ENCODE measurements at regions not wholly inside any gene's neighbourhood (a gene's known extent, or its start where the extent isn't known, plus 50 kb on each side); places are given as distances from the start of the nearest gene placed in this dataset.

- DNase-seq (ENCODE audit: low read depth, low spot score) (no peak), FAIRE-seq (no peak)
- dilution Hi-C loops (cut with MboI; ENCODE audit: extremely low pct_ligation_motif_present, low sequenced_read_pairs), result no loop called here
These were observed 282.6 kb upstream of the LRRC3B start for GRCh38 chr3:26340001-26340400.

GRCh38 chr3:26343647-26344046 is 278.9 kb upstream of the LRRC3B start:
- H3K36me3 ChIP-seq (ENCODE audit: control insufficient read depth in 2 of 2, extremely low read depth in 1 of 2, insufficient read depth in 2 of 2, low read length in 2 of 2), result no peaks in the 10 kb centered on the region
- no peaks in the 10 kb centered on the region for H3K79me2 ChIP-seq (ENCODE audit: control insufficient read depth, insufficient read depth, low read length)
- H3K9me1 ChIP-seq (ENCODE audit: control insufficient read depth, extremely low read depth, insufficient read depth, low read length), result no peaks in the 10 kb centered on the region
- FAIRE-seq (no peak), DNase-seq (ENCODE audit: low read depth, low spot score) (no peak)
- H2AFZ ChIP-seq (ENCODE audit: control insufficient read depth, low read length), result no peak overlapping the region
- TF ChIP-seq EZH2 (IDR thresholded peaks at IDR 0.05; ENCODE audit: low read length) (no peak), CTCF (optimal IDR thresholded peaks at IDR 0.05 in 1 of 3, IDR thresholded peaks at IDR 0.05 in 1 of 3, conservative IDR thresholded peaks at IDR 0.05 in 1 of 3; ENCODE audit: extremely low read depth in 1 of 3, insufficient read depth in 2 of 3, low read length in 3 of 3) (no peak)
- H3K27ac ChIP-seq (ENCODE audit: control insufficient read depth, insufficient read depth, low read length), result no peak overlapping the region
- dilution Hi-C loops (cut with MboI; ENCODE audit: extremely low pct_ligation_motif_present, low sequenced_read_pairs), result no loop called here
- H3K9me3 ChIP-seq (ENCODE audit: control insufficient read depth, low read depth, low read length), result no peaks in the 10 kb centered on the region
- no peaks in the 10 kb centered on the region for H3K27me3 ChIP-seq (ENCODE audit: control insufficient read depth, extremely low read depth, insufficient read depth, low read length)
- no peak overlapping the region for H3K4me3 ChIP-seq (ENCODE audit: control insufficient read depth in 2 of 3, extremely low read depth in 1 of 3, insufficient read depth in 2 of 3, low read depth in 1 of 3, low read length in 3 of 3)
- H3K9ac ChIP-seq (ENCODE audit: control insufficient read depth, extremely low read depth, insufficient read depth, low read length), result no peak overlapping the region
- no peak overlapping the region for H3K4me2 ChIP-seq (ENCODE audit: control insufficient read depth, extremely low read depth, insufficient read depth, low read depth, low read length)
- no peaks in the 10 kb centered on the region for H3K4me1 ChIP-seq (ENCODE audit: control insufficient read depth, extremely low read depth, insufficient read depth, low read length)
- H4K20me1 ChIP-seq (ENCODE audit: control insufficient read depth, extremely low read depth, insufficient read depth, low read length), result no peaks in the 10 kb centered on the region

More at GRCh38 chr3:26340001-26340400, 282.6 kb upstream of the LRRC3B start:
- Histone ChIP-seq H3K9me1 (ENCODE audit: control insufficient read depth, extremely low read depth, insufficient read depth, low read length) (no peaks in the 10 kb centered on the region), H4K20me1 (ENCODE audit: control insufficient read depth, extremely low read depth, insufficient read depth, low read length) (no peaks in the 10 kb centered on the region), H2AFZ (ENCODE audit: control insufficient read depth, low read length) (no peak overlapping the region), H3K4me2 (ENCODE audit: control insufficient read depth, extremely low read depth, insufficient read depth, low read depth, low read length) (no peak overlapping the region), H3K9me3 (ENCODE audit: control insufficient read depth, low read depth, low read length) (no peaks in the 10 kb centered on the region), H3K27me3 (ENCODE audit: control insufficient read depth, extremely low read depth, insufficient read depth, low read length) (no peaks in the 10 kb centered on the region), H3K79me2 (ENCODE audit: control insufficient read depth, insufficient read depth, low read length) (no peaks in the 10 kb centered on the region), H3K9ac (ENCODE audit: control insufficient read depth, extremely low read depth, insufficient read depth, low read length) (no peak overlapping the region), H3K27ac (ENCODE audit: control insufficient read depth, insufficient read depth, low read length) (no peak overlapping the region), H3K36me3 (ENCODE audit: control insufficient read depth in 2 of 2, extremely low read depth in 1 of 2, insufficient read depth in 2 of 2, low read length in 2 of 2) (no peaks in the 10 kb centered on the region), H3K4me3 (ENCODE audit: control insufficient read depth in 2 of 3, extremely low read depth in 1 of 3, insufficient read depth in 2 of 3, low read depth in 1 of 3, low read length in 3 of 3) (no peak overlapping the region), H3K4me1 (ENCODE audit: control insufficient read depth, extremely low read depth, insufficient read depth, low read length) (no peaks in the 10 kb centered on the region)
- TF ChIP-seq EZH2 (IDR thresholded peaks at IDR 0.05; ENCODE audit: low read length), result no peak
- TF ChIP-seq CTCF (optimal IDR thresholded peaks at IDR 0.05 in 1 of 3, IDR thresholded peaks at IDR 0.05 in 1 of 3, conservative IDR thresholded peaks at IDR 0.05 in 1 of 3; ENCODE audit: extremely low read depth in 1 of 3, insufficient read depth in 2 of 3, low read length in 3 of 3), result no peak

Data from keratinocyte (primary cell).